ENCODE measurements at regions not wholly inside any gene's neighbourhood (a gene's known extent, or its start where the extent isn't known, plus 50 kb on each side); places are given as distances from the start of the nearest gene placed in this dataset.

GRCh38 chr22:27420195-27420816, 381.2 kb downstream of the MN1 start:
- no peak for DNase-seq (ENCODE audit: low read depth)

- no peak for DNase-seq (ENCODE audit: low read depth)
Measured at GRCh38 chr22:27420817-27421361, 380.7 kb downstream of the MN1 start.

- DNase-seq (ENCODE audit: low read depth): no peak
Measured at GRCh38 chr22:27422442-27422841, 379.1 kb downstream of the MN1 start.

GRCh38 chr22:27424319-27424718, 377.2 kb downstream of the MN1 start:
- DNase-seq (ENCODE audit: low read depth): no peak

GRCh38 chr22:27429476-27429875, 372.1 kb downstream of the MN1 start:
- DNase-seq (ENCODE audit: low read depth): no peak

- DNase-seq (ENCODE audit: low read depth): no peak
Measured at GRCh38 chr22:27431081-27431480, 370.5 kb downstream of the MN1 start.

GRCh38 chr22:27431896-27432295, 369.7 kb downstream of the MN1 start:
- no peak for DNase-seq (ENCODE audit: low read depth)

- no peak for DNase-seq (ENCODE audit: low read depth)
Measured at GRCh38 chr22:27433099-27433498, 368.5 kb downstream of the MN1 start.

- DNase-seq (ENCODE audit: low read depth): no peak
Measured at GRCh38 chr22:27433585-27434190, 367.9 kb downstream of the MN1 start.

GRCh38 chr22:27434898-27435297, 366.7 kb downstream of the MN1 start:
- no peak for DNase-seq (ENCODE audit: low read depth)

GRCh38 chr22:27435844-27436576, 365.5 kb downstream of the MN1 start:
- DNase-seq (ENCODE audit: low read depth): no peak

GRCh38 chr22:27436591-27436990, 365.0 kb downstream of the MN1 start:
- DNase-seq (ENCODE audit: low read depth): no peak

GRCh38 chr22:27437570-27437969, 364.0 kb downstream of the MN1 start:
- DNase-seq (ENCODE audit: low read depth): no peak

- no peak for DNase-seq (ENCODE audit: low read depth)
Measured at GRCh38 chr22:27438271-27438980, 363.1 kb downstream of the MN1 start.

GRCh38 chr22:27439131-27439530, 362.4 kb downstream of the MN1 start:
- DNase-seq (ENCODE audit: low read depth): no peak

- DNase-seq (ENCODE audit: low read depth): no peak
Measured at GRCh38 chr22:27440304-27440865, 361.2 kb downstream of the MN1 start.

GRCh38 chr22:27441706-27442475, 359.7 kb downstream of the MN1 start:
- DNase-seq (ENCODE audit: low read depth): no peak

- no peak for DNase-seq (ENCODE audit: low read depth)
Measured at GRCh38 chr22:27443306-27443705, 358.2 kb downstream of the MN1 start.

GRCh38 chr22:27445881-27446280, 355.7 kb downstream of the MN1 start:
- DNase-seq (ENCODE audit: low read depth): no peak

- DNase-seq (ENCODE audit: low read depth): no peak
Measured at GRCh38 chr22:27447289-27447688, 354.3 kb downstream of the MN1 start.

GRCh38 chr22:27450448-27450847, 351.1 kb downstream of the MN1 start:
- DNase-seq (ENCODE audit: low read depth): no peak

Data from stimulated activated CD8-positive, alpha-beta memory T cell treated with anti-CD3 and anti-CD28 coated beads, Interleukin-15, amount 100 ng/mL, for 24 hours (primary cell).